ENCODE measurements at regions not wholly inside any gene's neighbourhood (a gene's known extent, or its start where the extent isn't known, plus 50 kb on each side); places are given as distances from the start of the nearest gene placed in this dataset.
"Not testable (repeated sequence)": the region's sequence is repeated elsewhere in the genome, so short reads cannot be mapped to it uniquely, and the experiment has no call there.

- DNase-seq (ENCODE audit: low read depth in 3 of 3, low spot score in 1 of 3): no peak
These were observed 142.8 kb downstream of the NECTIN1 start for GRCh38 chr11:119586181-119586580.

GRCh38 chr11:119585043-119585781 lies 143.8 kb downstream of the NECTIN1 start:
- no peak for DNase-seq (ENCODE audit: low read depth in 3 of 3, low spot score in 1 of 3)

- no peak for DNase-seq (ENCODE audit: low read depth in 3 of 3, low spot score in 1 of 3)
These were observed 144.6 kb downstream of the NECTIN1 start for GRCh38 chr11:119584193-119585042.

- no peak for DNase-seq (ENCODE audit: low read depth in 3 of 3, low spot score in 1 of 3)
These were observed 145.4 kb downstream of the NECTIN1 start for GRCh38 chr11:119583585-119583984.

- not testable (repeated sequence) for DNase-seq (ENCODE audit: low read depth in 3 of 3, low spot score in 1 of 3)
These were observed 147.6 kb downstream of the NECTIN1 start for GRCh38 chr11:119581396-119581795.

GRCh38 chr11:119580751-119581150 lies 148.2 kb downstream of the NECTIN1 start:
- no peak for DNase-seq (ENCODE audit: low read depth in 3 of 3, low spot score in 1 of 3)

- no peak for DNase-seq (ENCODE audit: low read depth in 3 of 3, low spot score in 1 of 3)
These were observed 148.9 kb downstream of the NECTIN1 start for GRCh38 chr11:119580081-119580480.

GRCh38 chr11:119578521-119579191 lies 150.3 kb downstream of the NECTIN1 start:
- no peak for DNase-seq (ENCODE audit: low read depth in 3 of 3, low spot score in 1 of 3)

GRCh38 chr11:119573858-119574257 lies 150.9 kb upstream of the THY1 start:
- DNase-seq (ENCODE audit: low read depth in 3 of 3, low spot score in 1 of 3): no peak

- DNase-seq (ENCODE audit: low read depth in 3 of 3, low spot score in 1 of 3): no peak
These were observed 149.8 kb upstream of the THY1 start for GRCh38 chr11:119572481-119573424.

GRCh38 chr11:119571311-119571710 lies 148.3 kb upstream of the THY1 start:
- DNase-seq (ENCODE audit: low read depth in 3 of 3, low spot score in 1 of 3): no peak

GRCh38 chr11:119567688-119568582 lies 145.0 kb upstream of the THY1 start:
- DNase-seq (ENCODE audit: low read depth in 3 of 3, low spot score in 1 of 3): no peak

GRCh38 chr11:119566319-119566718 lies 143.3 kb upstream of the THY1 start:
- DNase-seq (ENCODE audit: low read depth in 3 of 3, low spot score in 1 of 3): no peak

GRCh38 chr11:119565693-119566092 lies 142.7 kb upstream of the THY1 start:
- not testable (repeated sequence) for DNase-seq (ENCODE audit: low read depth in 3 of 3, low spot score in 1 of 3)

GRCh38 chr11:119560961-119561360 lies 138.0 kb upstream of the THY1 start:
- DNase-seq (ENCODE audit: low read depth in 3 of 3, low spot score in 1 of 3): no peak

GRCh38 chr11:119560291-119560690 lies 137.3 kb upstream of the THY1 start:
- DNase-seq (ENCODE audit: low read depth in 3 of 3, low spot score in 1 of 3): no peak

GRCh38 chr11:119552106-119552485 lies 129.1 kb upstream of the THY1 start:
- DNase-seq (ENCODE audit: low read depth in 3 of 3, low spot score in 1 of 3): no peak

- DNase-seq (ENCODE audit: low read depth in 3 of 3, low spot score in 1 of 3): no peak
These were observed 128.6 kb upstream of the THY1 start for GRCh38 chr11:119551420-119552105.

Data from stimulated activated CD4-positive, alpha-beta T cell treated with anti-CD3 and anti-CD28 coated beads, TNF-alpha, amount 100 ng/mL, for 1 hour (primary cell).